ENCODE measurements at regions not wholly inside any gene's neighbourhood (a gene's known extent, or its start where the extent isn't known, plus 50 kb on each side); places are given as distances from the start of the nearest gene placed in this dataset.

- Histone ChIP-seq H3K36me3 (replicated peaks; ENCODE audit: insufficient read depth, low read depth) (no peaks in the 10 kb centered on the region), H4K20me1 (ENCODE audit: insufficient read depth, poor library complexity, severe bottlenecking) (no peaks in the 10 kb centered on the region), H3K79me2 (no peaks in the 10 kb centered on the region), H3K27ac (peak overlapping the region; percentile 56), H3K4me1 (ENCODE audit: insufficient read depth) (no peaks in the 10 kb centered on the region), H2AFZ (no peak overlapping the region), H3K27me3 (peaks cover 2% of the 10 kb centered on the region), H3K9me3 (ENCODE audit: low read depth) (no peaks in the 10 kb centered on the region), H3K9me2 (replicated peaks; ENCODE audit: insufficient read depth) (no peaks in the 10 kb centered on the region), H3K4me2 (no peak overlapping the region), H3K4me3 (no peak overlapping the region)
- WGBS (ENCODE audit: low lambda C conversion rate, missing lambda C conversion rate) = 56% methylated on average over 4 of the region's 4 CpGs
- no peak for TF ChIP-seq EZH2 (IDR thresholded peaks at IDR 0.05; ENCODE audit: borderline replicate concordance)
- no peak for TF ChIP-seq CTCF (IDR thresholded peaks at IDR 0.05; ENCODE audit: poor library complexity)
- TF ChIP-seq EZH2phosphoT487 (IDR thresholded peaks at IDR 0.05; ENCODE audit: low read depth, severe bottlenecking, unreplicated experiment) = no peak
- peak; percentile 30 for DNase-seq (ENCODE audit: low spot score)
Measured at GRCh38 chr12:77122236-77122635, 56.9 kb upstream of the E2F7 start.

- Histone ChIP-seq H3K4me2 (no peak overlapping the region), H3K4me1 (ENCODE audit: insufficient read depth) (no peaks in the 10 kb centered on the region), H4K20me1 (ENCODE audit: insufficient read depth, poor library complexity, severe bottlenecking) (no peaks in the 10 kb centered on the region), H3K27ac (no peak overlapping the region), H2AFZ (no peak overlapping the region), H3K4me3 (no peak overlapping the region), H3K9me2 (replicated peaks; ENCODE audit: insufficient read depth) (no peaks in the 10 kb centered on the region), H3K36me3 (replicated peaks; ENCODE audit: insufficient read depth, low read depth) (no peaks in the 10 kb centered on the region), H3K9me3 (ENCODE audit: low read depth) (no peaks in the 10 kb centered on the region), H3K79me2 (no peaks in the 10 kb centered on the region), H3K27me3 (peaks cover 2% of the 10 kb centered on the region)
- DNase-seq (ENCODE audit: low spot score) = no peak
- WGBS (ENCODE audit: low lambda C conversion rate, missing lambda C conversion rate) = 75% methylated on average over 1 of the region's 1 CpG
- TF ChIP-seq EZH2 (IDR thresholded peaks at IDR 0.05; ENCODE audit: borderline replicate concordance) (no peak), EZH2phosphoT487 (IDR thresholded peaks at IDR 0.05; ENCODE audit: low read depth, severe bottlenecking, unreplicated experiment) (no peak), CTCF (IDR thresholded peaks at IDR 0.05; ENCODE audit: poor library complexity) (no peak)
Measured at GRCh38 chr12:77120156-77121085, 55.1 kb upstream of the E2F7 start.

GRCh38 chr12:77118696-77119095, 53.3 kb upstream of the E2F7 start:
- no peaks in the 10 kb centered on the region for H3K4me1 ChIP-seq (ENCODE audit: insufficient read depth)
- H2AFZ ChIP-seq = no peak overlapping the region
- H3K4me3 ChIP-seq = no peak overlapping the region
- WGBS (ENCODE audit: low lambda C conversion rate, missing lambda C conversion rate) = 67% methylated on average over 2 of the region's 2 CpGs
- no peaks in the 10 kb centered on the region for H4K20me1 ChIP-seq (ENCODE audit: insufficient read depth, poor library complexity, severe bottlenecking)
- H3K9me2 ChIP-seq (replicated peaks; ENCODE audit: insufficient read depth) = no peaks in the 10 kb centered on the region
- H3K9me3 ChIP-seq (ENCODE audit: low read depth) = no peaks in the 10 kb centered on the region
- no peak for DNase-seq (ENCODE audit: low spot score)
- TF ChIP-seq EZH2 (IDR thresholded peaks at IDR 0.05; ENCODE audit: borderline replicate concordance) (no peak), EZH2phosphoT487 (IDR thresholded peaks at IDR 0.05; ENCODE audit: low read depth, severe bottlenecking, unreplicated experiment) (no peak), CTCF (IDR thresholded peaks at IDR 0.05; ENCODE audit: poor library complexity) (no peak)
- H3K4me2 ChIP-seq = no peak overlapping the region
- H3K27ac ChIP-seq = no peak overlapping the region
- H3K27me3 ChIP-seq = peaks cover 2% of the 10 kb centered on the region
- no peaks in the 10 kb centered on the region for H3K79me2 ChIP-seq
- H3K36me3 ChIP-seq (replicated peaks; ENCODE audit: insufficient read depth, low read depth) = no peaks in the 10 kb centered on the region
